T-helper 1 cell treated with Interleukin-12 subunit alpha and Interleukin-12 subunit beta and Interleukin-4 antibody, amounts not matched to agents 30 ng/mL and 1 ng/mL, for 36 hours (primary cell): ENCODE measurements at regions not wholly inside any gene's neighbourhood (a gene's known extent, or its start where the extent isn't known, plus 50 kb on each side); places are given as distances from the start of the nearest gene placed in this dataset.

Experiments
- intact Hi-C: fragments of 100-400 bp; cut with micrococcal nuclease; formaldehyde crosslinking; loops from one replicate; pipeline ENCODE4 v1.15.1; 2024

DNA sequence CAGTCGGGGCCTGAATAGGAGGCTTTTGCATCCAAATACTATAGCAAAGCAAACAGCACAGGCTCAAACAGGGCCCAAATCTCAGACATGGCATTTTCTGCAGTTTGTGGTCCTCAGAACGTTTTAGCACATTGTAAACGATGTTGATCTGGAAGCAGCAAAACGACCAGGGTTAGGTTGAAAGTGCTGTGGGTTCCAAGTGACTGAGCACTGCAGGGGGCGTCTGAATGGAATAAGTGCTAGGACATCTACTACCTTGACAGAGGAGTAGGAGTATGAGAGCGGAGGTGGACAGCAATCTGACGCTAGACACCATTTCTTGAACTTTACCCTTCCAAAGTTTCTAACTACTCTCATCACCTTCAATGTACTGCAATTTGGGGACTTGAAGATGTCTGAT lies 214.9 kb downstream of the BARHL2 start:
- intact Hi-C loops = no loop called here

GRCh38 chr1:90501281-90501680 lies 215.8 kb downstream of the BARHL2 start:
- intact Hi-C loops = no loop called here

DNA sequence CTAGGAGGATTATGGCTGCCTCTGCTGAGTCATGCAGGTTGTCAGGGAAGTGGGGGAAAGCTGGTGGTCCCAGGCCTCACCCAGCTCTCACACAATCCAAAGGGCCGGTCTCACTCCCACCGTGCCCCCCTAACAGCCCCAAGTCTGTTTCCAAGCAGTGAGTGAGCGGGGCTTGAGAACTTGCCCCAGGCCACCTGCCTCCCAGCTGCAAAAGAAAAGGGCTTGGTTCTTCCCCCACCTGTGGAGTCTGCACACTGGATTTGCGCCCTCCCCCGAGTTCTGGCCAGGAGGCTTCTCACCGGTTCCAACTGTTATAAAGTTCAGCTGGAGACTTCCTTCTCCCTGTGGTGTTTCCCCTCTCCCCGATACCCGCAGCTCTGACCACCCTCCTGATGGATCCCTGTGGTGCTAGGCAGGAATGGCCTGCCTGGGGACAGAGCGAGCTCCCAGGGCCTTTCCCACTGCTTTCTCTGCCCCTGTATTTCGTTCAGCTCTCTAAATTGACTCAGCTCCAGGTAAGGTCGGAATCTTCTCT lies 222.3 kb downstream of the BARHL2 start:
- intact Hi-C loops = no loop called here

DNA sequence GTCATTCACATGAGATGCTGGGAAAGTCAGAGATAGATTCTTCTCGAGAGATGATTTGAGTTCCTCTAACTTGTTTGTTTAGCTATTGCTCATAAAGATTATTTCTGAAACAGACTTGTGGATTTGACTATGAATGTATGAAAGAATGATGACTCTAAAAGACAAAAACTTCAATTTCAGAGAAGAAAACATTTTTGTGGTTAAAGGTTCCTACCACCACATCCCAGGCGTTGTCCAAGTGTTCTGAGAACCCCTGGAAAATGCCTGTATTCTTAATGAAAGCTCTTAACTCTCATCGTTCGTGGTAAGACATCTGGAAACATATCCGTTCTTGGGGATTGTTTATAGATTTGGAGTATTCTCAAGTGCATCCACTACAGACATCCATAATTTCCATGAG lies 228.7 kb downstream of the BARHL2 start:
- intact Hi-C loops = no loop called here

- intact Hi-C loops = no loop called here
These were observed 230.1 kb downstream of the BARHL2 start for GRCh38 chr1:90486996-90487395.

- intact Hi-C loops = no loop called here
These were observed 230.8 kb downstream of the BARHL2 start for GRCh38 chr1:90486134-90486824.

- intact Hi-C loops = no loop called here
These were observed 236.7 kb downstream of the BARHL2 start for GRCh38 chr1:90480271-90480835.

DNA sequence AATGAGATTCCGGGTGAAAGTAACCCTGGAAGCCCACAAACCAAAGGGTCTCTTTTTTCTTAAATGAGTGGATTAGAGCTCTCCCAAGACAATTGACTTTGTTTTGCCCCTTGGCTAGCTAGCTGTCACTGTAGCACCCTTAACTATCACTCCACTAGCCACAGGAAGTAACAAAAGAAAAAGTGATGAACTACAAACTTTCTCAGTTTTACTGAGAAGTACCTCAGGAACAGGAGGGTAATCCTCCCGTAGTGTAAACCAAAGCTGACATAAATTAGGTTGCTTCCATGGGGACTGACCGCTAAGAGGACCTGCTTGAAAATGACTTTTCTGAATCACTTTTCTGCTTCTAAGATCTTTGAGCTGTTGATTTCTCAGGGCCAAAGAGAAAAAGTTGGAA lies 240.1 kb downstream of the BARHL2 start:
- intact Hi-C loops = no loop called here

- intact Hi-C loops = no loop called here
These were observed 240.7 kb downstream of the BARHL2 start for GRCh38 chr1:90476411-90476810.

DNA sequence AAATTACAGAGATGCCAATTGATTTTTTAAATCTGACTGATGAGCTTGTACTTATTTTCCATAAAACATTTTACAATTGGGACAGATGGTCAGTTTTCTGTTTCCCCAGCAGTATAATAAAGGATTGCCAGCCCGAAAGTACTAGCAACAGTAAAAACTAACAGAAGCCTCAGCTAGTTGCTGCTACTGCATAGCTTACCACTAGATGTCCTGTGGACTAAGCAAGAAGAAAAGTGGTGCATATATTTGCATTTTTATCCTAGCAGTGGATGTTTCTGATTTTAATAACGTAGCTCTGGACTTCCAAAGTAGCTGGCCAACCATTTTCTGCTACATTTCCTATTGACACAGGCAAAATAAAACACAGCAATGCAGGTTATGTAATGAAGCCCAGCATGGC lies 241.5 kb downstream of the BARHL2 start:
- intact Hi-C loops = no loop called here

DNA sequence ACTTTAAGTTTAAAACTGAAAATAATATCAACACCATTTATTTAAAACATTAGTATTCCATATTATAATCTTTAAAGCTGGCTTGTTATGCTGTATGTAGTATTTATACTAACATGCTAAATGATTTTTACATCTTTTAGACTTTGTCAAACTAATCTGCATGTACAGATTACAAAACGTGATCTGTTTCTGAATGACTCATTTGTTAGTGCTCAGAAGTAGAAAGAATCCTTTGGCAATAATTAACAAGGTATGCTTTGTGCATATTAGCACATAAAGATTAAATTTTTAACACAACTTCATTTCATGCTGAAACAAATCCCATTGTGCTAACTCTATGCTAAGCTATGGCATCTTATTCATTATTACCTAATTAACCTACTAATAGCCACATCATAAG lies 242.4 kb downstream of the BARHL2 start:
- intact Hi-C loops = no loop called here

DNA sequence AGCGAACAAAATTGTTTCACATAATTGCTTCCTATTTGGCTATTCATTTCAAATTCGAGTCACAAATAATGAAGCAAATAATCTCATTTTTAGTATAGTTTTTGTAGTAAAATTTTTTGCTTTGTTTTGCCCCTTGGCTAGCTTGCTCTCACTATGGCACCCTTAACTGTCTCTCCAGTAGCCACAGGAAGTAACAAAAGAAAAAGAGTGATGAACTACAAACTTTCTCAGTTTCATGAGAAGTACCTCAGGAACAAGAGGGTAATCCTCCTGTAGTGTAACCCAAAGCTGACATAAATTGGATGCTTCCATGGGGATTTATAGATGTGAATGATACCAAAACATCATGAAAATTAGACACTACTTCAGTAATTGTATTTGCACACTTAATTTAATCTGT lies 242.9 kb downstream of the BARHL2 start:
- intact Hi-C loops = no loop called here

- intact Hi-C loops = no loop called here
These were observed 244.3 kb downstream of the BARHL2 start for GRCh38 chr1:90472775-90473174.

DNA sequence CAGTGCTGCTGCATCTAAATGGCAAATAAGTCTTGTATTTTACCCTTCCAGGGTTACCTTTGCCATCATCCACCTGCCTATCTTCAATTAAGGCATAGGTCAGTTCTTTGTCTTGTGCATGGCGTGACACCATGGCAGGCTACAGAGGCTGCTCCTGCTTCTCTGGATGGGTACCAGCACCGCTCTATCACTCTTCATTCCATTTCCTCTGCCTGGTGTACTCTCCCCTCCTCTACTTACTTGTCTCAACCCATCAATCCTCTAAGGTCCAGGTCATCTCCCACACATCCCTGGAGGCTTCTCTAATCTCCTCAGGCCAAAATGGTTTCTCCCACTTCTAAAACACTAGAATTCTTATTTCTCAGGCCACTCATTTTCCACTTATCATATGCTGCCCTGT lies 257.5 kb downstream of the BARHL2 start:
- intact Hi-C loops = no loop called here

GRCh38 chr1:90457985-90458384 lies 259.1 kb downstream of the BARHL2 start:
- intact Hi-C loops = no loop called here

- intact Hi-C loops = no loop called here
These were observed 264.6 kb downstream of the BARHL2 start for GRCh38 chr1:90452491-90452890.

DNA sequence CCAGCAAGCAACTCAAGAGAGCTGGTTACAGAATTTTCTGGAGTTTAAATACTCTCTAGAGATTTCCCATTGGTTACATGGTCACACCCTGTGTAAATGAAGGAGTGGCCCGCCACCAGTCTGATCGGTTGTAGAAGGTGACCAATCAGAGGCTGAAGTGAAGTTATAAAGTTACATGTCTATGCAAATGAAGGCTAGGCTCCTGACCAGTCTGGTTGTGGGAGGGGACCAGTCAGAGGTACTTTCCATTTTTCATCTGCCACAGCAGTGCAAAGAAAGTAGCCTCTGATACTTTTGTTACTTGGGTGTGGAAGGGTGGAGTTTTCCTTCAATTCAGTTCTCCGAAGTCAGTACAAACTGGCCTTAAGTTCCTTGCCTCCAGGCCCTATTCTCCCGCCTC lies 273.7 kb downstream of the BARHL2 start:
- intact Hi-C loops = no loop called here

DNA sequence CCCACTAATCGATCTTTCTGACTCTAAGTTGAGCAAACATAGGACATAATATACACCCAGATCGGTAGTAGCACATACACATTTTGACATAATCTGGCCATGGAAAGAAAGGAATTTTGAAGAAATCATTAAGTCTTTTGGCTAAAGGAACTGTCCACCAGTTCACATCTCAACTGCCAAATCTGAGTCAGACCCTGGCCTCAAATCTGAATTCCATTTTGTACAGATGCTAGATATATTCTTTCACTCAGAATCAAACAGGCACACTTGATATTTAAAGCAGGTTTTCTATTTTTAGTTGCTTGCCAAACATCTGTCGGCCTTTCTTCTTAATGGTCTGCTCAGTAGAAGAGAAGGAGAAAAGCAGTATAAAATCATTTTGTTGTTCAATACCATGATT lies 281.8 kb downstream of the BARHL2 start:
- intact Hi-C loops = no loop called here

DNA sequence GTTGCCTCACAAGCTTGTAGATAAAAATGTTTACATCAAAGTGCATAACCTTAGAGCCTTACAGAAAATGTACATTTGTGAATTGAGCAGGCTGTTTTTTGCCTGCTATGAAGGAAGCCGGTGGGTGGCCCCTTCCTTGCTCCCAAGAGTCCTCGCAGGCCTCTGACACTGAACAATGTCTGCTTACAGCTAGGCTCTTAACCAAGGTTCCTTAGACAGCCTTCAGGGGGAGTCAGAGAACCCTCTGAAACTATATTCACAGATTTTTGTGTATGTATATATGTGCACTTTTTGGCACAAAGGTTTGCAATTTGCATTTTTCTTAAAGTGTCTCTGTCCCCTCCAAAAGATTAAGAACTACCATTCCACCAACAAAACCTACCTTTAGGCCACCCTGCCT lies 282.6 kb downstream of the BARHL2 start:
- intact Hi-C loops = no loop called here

GRCh38 chr1:90417126-90417525 lies 300.0 kb downstream of the BARHL2 start:
- intact Hi-C loops = no loop called here

DNA sequence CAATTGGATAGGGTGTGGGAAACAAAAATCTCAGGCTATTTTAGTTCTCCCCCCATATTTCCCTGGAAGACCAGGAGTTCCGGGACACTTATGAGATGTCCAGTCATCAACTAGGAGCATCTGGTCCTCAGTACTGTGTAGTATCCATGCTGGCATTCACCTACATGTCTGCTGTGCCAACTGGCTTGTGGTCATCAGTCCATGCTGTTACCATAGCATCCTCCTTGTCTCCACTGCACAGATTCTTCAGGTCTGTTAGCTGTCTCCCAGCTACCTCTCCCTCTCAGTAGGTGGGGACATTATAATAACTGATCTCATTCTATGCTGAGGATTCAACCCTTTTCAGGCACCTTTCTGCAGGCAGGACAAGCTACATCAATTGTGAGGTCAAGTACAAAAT lies 302.9 kb downstream of the BARHL2 start:
- intact Hi-C loops = no loop called here

DNA sequence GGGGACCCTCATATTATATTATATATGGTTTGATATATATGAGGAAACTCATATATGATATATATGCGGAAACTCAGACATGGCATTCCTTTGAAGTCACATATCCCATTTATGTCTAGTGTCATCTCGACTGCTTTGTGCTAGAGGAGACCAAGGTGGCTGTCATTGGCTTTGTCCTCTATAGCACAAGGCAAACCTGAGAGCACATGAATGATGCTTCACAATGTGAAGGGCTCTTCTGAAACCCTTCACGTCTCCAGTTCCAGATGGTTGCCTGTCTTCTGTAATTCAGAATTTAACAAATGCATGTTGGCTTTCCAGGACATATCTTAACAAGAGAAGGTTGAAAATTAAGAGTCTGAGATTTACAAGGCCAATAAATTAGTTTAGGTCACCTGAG lies 303.6 kb downstream of the BARHL2 start:
- intact Hi-C loops = no loop called here

GRCh38 chr1:90412563-90412962 lies 304.5 kb downstream of the BARHL2 start:
- intact Hi-C loops = no loop called here
